DND-41 (cell line): ENCODE measurements at regions not wholly inside any gene's neighbourhood (a gene's known extent, or its start where the extent isn't known, plus 50 kb on each side); places are given as distances from the start of the nearest gene placed in this dataset.

ENCODE experiments used
- ATAC-seq: fragments of 200-7000 bp; cut with Tn5 transposase; 3 replicates; pipeline ENCODE4 v1.9.1; 2021; ENCODE audit warnings: low read depth; ENCODE audit not compliant: insufficient read depth
- DNase-seq: peaks from one replicate; pipeline ENCODE4 v3.0.0-alpha.2; 2020
- H2AFZ ChIP-seq: 2 replicates; pipeline ENCODE4 v1.6.0; 2012; ENCODE audit warnings: low read depth, low read length
- H3K27ac ChIP-seq: 2 replicates; pipeline ENCODE4 v1.5.1; 2012; ENCODE audit warnings: low read length, inconsistent platforms
- H3K27me3 ChIP-seq: fragments of 200-600 bp; sonication (generic); 2 replicates; pipeline ENCODE4 v1.6.0; 2012; ENCODE audit warnings: low read length, mild to moderate bottlenecking, inconsistent platforms; ENCODE audit not compliant: insufficient read depth, poor library complexity
- H3K36me3 ChIP-seq: 2 replicates; pipeline ENCODE4 v1.5.1; 2012; ENCODE audit warnings: low read length, inconsistent platforms; ENCODE audit not compliant: insufficient read depth
- H3K4me1 ChIP-seq: 2 replicates; pipeline ENCODE4 v1.5.1; 2012; ENCODE audit warnings: mild to moderate bottlenecking, low read length; ENCODE audit not compliant: insufficient read depth
- H3K4me2 ChIP-seq: 2 replicates; pipeline ENCODE4 v1.6.0; 2012; ENCODE audit warnings: mild to moderate bottlenecking, moderate library complexity, low read length, inconsistent platforms; ENCODE audit not compliant: insufficient read depth
- H3K4me3 ChIP-seq, 2 experiments: fragments of 200-600 bp in 1 of 2; shearing (Covaris generic) in 1 of 2; 2 replicates each; pipeline ENCODE4 v1.5.1; 2012 to 2016; ENCODE audit warnings: inconsistent platforms in 2 of 2, low read length in 2 of 2, mild to moderate bottlenecking in 2 of 2, low read depth in 1 of 2, moderate library complexity in 1 of 2
- H3K79me2 ChIP-seq: 2 replicates; pipeline ENCODE4 v1.6.0; 2012; ENCODE audit warnings: low read length, inconsistent platforms; ENCODE audit not compliant: insufficient read depth
- H3K9ac ChIP-seq: 2 replicates; pipeline ENCODE4 v1.6.0; 2012; ENCODE audit warnings: low read depth, mild to moderate bottlenecking, inconsistent platforms, low read length, moderate library complexity
- H3K9me3 ChIP-seq: 2 replicates; pipeline ENCODE4 v1.5.1; 2012; ENCODE audit warnings: low read length, moderate library complexity, mild to moderate bottlenecking, inconsistent platforms; ENCODE audit not compliant: insufficient read depth, severe bottlenecking
- H4K20me1 ChIP-seq: 2 replicates; pipeline ENCODE4 v1.6.0; 2012; ENCODE audit warnings: low read length; ENCODE audit not compliant: insufficient read depth
- CTCF ChIP-seq: IDR thresholded peaks from 2 replicates; pipeline ENCODE4 v1.5.1; 2012; ENCODE audit warnings: borderline replicate concordance, low read length, moderate library complexity, mild to moderate bottlenecking; ENCODE audit not compliant: poor library complexity, severe bottlenecking; ENCODE audit errors: extremely low read depth
- EZH2 ChIP-seq: IDR thresholded peaks from 3 replicates; pipeline ENCODE4 v1.6.1; 2012; ENCODE audit warnings: borderline replicate concordance, low read depth, mild to moderate bottlenecking, moderate library complexity, low read length, inconsistent platforms; ENCODE audit not compliant: severe bottlenecking

DNA sequence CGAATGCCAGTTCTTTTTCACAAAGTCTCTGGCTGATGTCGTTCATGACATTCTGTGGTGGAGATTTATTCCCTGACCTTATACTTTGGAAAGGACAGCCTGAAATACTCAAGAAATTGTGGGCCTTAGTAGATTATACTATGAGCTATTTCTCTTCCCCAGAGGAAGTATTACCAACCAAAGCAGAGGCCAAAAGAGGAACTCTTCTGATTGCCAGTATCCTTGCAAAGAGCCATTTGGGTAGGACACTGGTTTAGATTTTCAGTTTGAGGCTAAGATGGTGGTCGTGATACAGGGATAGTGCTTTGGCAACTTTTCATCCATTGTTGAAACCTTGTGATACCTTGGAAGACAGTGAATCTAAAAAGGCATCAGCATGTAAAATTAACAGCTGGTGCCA lies 327.3 kb downstream of the HACE1 start:
- TF ChIP-seq EZH2 (no peak), CTCF (no peak)
- no peaks in the 10 kb centered on the region for H3K36me3 ChIP-seq
- H3K9me3 ChIP-seq, result no peaks in the 10 kb centered on the region
- ATAC-seq, result no peak
- no peaks in the 10 kb centered on the region for H3K79me2 ChIP-seq
- no peak for DNase-seq
- no peak overlapping the region for H3K9ac ChIP-seq
- no peaks in the 10 kb centered on the region for H3K27me3 ChIP-seq
- no peak overlapping the region for H2AFZ ChIP-seq
- no peak overlapping the region for H3K4me2 ChIP-seq
- H4K20me1 ChIP-seq, result no peaks in the 10 kb centered on the region
- H3K27ac ChIP-seq, result no peak overlapping the region
- no peak overlapping the region for H3K4me3 ChIP-seq
- no peaks in the 10 kb centered on the region for H3K4me1 ChIP-seq

DNA sequence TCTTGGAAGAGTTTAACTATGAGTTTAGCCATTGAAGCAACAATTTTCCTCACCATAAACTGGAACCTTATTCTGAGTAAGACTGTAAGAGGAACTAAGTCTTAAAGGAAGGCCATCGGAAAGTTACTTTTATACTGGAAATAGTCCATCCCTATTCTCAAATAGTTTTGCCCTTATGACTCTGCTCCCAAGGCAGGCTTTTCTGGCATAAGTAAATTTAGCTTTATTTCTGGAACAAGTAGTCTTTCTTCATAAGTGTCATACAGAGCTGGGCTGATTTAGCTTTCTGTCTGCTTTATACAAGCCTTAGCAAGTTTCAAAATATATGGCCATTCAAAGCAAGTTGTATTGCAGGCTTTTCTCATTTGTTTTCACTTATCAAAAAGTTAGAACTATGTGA lies 328.1 kb downstream of the HACE1 start:
- ATAC-seq (no peak), DNase-seq (no peak)
- H3K27me3 ChIP-seq, result no peaks in the 10 kb centered on the region
- no peak overlapping the region for H3K4me3 ChIP-seq
- H3K9me3 ChIP-seq, result no peaks in the 10 kb centered on the region
- H4K20me1 ChIP-seq, result no peaks in the 10 kb centered on the region
- no peaks in the 10 kb centered on the region for H3K79me2 ChIP-seq
- TF ChIP-seq CTCF (no peak), EZH2 (no peak)
- no peak overlapping the region for H3K4me2 ChIP-seq
- no peak overlapping the region for H2AFZ ChIP-seq
- H3K27ac ChIP-seq, result no peak overlapping the region
- no peaks in the 10 kb centered on the region for H3K36me3 ChIP-seq
- no peak overlapping the region for H3K9ac ChIP-seq
- H3K4me1 ChIP-seq, result no peaks in the 10 kb centered on the region

- peak; percentile 16 for TF ChIP-seq CTCF
- TF ChIP-seq EZH2, result no peak
- Histone ChIP-seq H3K36me3 (no peaks in the 10 kb centered on the region), H3K79me2 (no peaks in the 10 kb centered on the region), H3K4me3 (no peak overlapping the region), H3K27ac (no peak overlapping the region), H2AFZ (no peak overlapping the region), H3K4me1 (peaks cover 2% of the 10 kb centered on the region; the same call in 1 of the 2 replicates), H3K4me2 (no peak overlapping the region), H4K20me1 (no peaks in the 10 kb centered on the region), H3K27me3 (no peaks in the 10 kb centered on the region), H3K9ac (no peak overlapping the region), H3K9me3 (no peaks in the 10 kb centered on the region)
- DNase-seq, result no peak
- no peak for ATAC-seq
Observed at GRCh38 chr6:104527761-104528415, 331.8 kb downstream of the HACE1 start.
